Stimulated activated CD4-positive, alpha-beta T cell treated with anti-CD3 and anti-CD28 coated beads, Interleukin-4, amount 100 ng/mL, for 24 hours (primary cell): ENCODE measurements at regions not wholly inside any gene's neighbourhood (a gene's known extent, or its start where the extent isn't known, plus 50 kb on each side); places are given as distances from the start of the nearest gene placed in this dataset.

Source experiments
- DNase-seq: peaks from one replicate; pipeline ENCODE4 v3.0.0-alpha.2; 2020

- DNase-seq = no peak
These were observed 174.7 kb downstream of the DLEU7 start for GRCh38 chr13:50668691-50669271.

- DNase-seq = no peak
These were observed 173.2 kb downstream of the DLEU7 start for GRCh38 chr13:50670272-50670671.

GRCh38 chr13:50670847-50671496, 172.5 kb downstream of the DLEU7 start:
- DNase-seq = no peak

- DNase-seq = no peak
These were observed 172.0 kb downstream of the DLEU7 start for GRCh38 chr13:50671497-50671850.

- DNase-seq = no peak
These were observed 171.5 kb downstream of the DLEU7 start for GRCh38 chr13:50672025-50672424.

GRCh38 chr13:50675651-50676050, 167.8 kb downstream of the DLEU7 start:
- DNase-seq = no peak

GRCh38 chr13:50676602-50677001, 166.9 kb downstream of the DLEU7 start:
- DNase-seq = no peak

GRCh38 chr13:50677258-50677657, 166.2 kb downstream of the DLEU7 start:
- DNase-seq = no peak

- DNase-seq = no peak
These were observed 165.6 kb downstream of the DLEU7 start for GRCh38 chr13:50677687-50678463.

- no peak for DNase-seq
These were observed 164.9 kb downstream of the DLEU7 start for GRCh38 chr13:50678464-50679162.

- DNase-seq = no peak
These were observed 164.2 kb downstream of the DLEU7 start for GRCh38 chr13:50679321-50679720.

- DNase-seq = no peak
These were observed 161.5 kb downstream of the DLEU7 start for GRCh38 chr13:50682002-50682401.

- DNase-seq = no peak
These were observed 160.5 kb downstream of the DLEU7 start for GRCh38 chr13:50682966-50683365.

GRCh38 chr13:50684366-50684765, 159.1 kb downstream of the DLEU7 start:
- no peak for DNase-seq

GRCh38 chr13:50685491-50685890, 158.0 kb downstream of the DLEU7 start:
- DNase-seq = no peak

GRCh38 chr13:50685956-50686355, 157.5 kb downstream of the DLEU7 start:
- DNase-seq = no peak

- no peak for DNase-seq
These were observed 156.9 kb downstream of the DLEU7 start for GRCh38 chr13:50686551-50686950.

- DNase-seq = no peak
These were observed 155.9 kb downstream of the DLEU7 start for GRCh38 chr13:50687545-50687944.

- DNase-seq = no peak
These were observed 153.5 kb downstream of the DLEU7 start for GRCh38 chr13:50690006-50690405.

- DNase-seq = no peak
These were observed 152.3 kb downstream of the DLEU7 start for GRCh38 chr13:50691176-50691680.

GRCh38 chr13:50691681-50692263, 151.7 kb downstream of the DLEU7 start:
- no peak for DNase-seq

GRCh38 chr13:50692396-50692915, 151.0 kb downstream of the DLEU7 start:
- DNase-seq = no peak

GRCh38 chr13:50693727-50694126, 149.8 kb downstream of the DLEU7 start:
- DNase-seq = no peak
